ENCODE measurements at regions not wholly inside any gene's neighbourhood (a gene's known extent, or its start where the extent isn't known, plus 50 kb on each side); places are given as distances from the start of the nearest gene placed in this dataset.
"Not testable (repeated sequence)": the region's sequence is repeated elsewhere in the genome, so short reads cannot be mapped to it uniquely, and the experiment has no call there.

DNA sequence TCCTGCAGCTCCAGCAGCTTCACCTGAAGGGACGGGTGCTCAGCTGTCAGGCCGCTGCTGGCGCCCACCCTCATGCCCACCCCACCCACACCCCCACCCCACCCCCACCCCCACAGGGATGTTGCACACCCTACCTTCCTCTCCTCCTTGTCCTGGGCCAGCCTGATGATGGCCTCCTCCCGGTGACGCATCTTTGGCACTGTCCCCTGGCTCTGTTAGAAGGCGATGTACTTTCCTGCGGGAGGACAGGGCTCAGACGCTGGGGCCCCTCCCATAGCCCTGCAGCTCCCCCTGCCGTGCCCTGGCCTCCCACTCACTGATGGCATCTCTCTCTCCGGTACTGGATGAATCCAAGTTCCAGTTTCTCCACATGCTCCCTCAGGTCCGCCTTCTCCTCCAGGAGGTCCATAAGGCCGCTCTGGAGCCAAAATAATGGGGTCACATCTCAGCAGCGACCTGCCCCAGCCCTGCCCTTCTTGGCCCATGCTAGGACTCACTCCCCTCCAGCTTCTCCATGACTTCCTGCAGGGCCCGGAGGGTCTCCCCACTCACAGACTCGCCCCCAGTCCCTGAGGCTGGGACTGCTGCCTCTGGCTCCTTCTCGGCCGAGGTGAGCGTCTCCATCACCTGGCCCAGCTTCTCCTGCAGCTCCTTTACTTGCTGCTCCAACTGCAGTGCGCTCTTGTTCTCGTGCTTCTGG, 55.2 kb downstream of the GOLGA8B start:
- H3K36me3 Mint-ChIP-seq, H3K4me3 Mint-ChIP-seq, H3K9me3 Mint-ChIP-seq, H3K27ac Mint-ChIP-seq, H3K27me3 Mint-ChIP-seq, H3K4me1 Mint-ChIP-seq: not testable (repeated sequence)

DNA sequence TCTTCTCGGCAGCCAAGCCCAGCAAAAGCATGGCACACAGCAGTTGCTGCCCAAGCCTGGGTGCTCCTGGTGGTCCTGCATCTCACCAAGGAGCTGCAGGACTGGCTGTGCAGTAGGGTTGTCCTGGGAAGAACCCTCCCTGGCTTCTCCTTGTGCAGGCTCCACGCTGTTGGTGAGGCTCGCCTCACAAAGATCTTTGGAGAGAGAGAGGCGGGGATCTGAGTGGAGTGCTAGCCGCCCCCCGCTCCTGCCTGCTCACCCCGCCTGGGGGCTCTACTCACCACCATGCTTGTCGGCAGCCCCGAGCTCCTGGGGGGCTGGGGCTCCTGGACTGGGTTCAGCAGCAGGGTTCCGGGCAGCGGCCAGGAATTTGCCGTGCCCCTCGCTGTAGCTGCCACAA, 55.8 kb downstream of the GOLGA8B start:
- not testable (repeated sequence) for H3K36me3 Mint-ChIP-seq, H3K4me3 Mint-ChIP-seq, H3K4me1 Mint-ChIP-seq, H3K27me3 Mint-ChIP-seq, H3K9me3 Mint-ChIP-seq, H3K27ac Mint-ChIP-seq

DNA sequence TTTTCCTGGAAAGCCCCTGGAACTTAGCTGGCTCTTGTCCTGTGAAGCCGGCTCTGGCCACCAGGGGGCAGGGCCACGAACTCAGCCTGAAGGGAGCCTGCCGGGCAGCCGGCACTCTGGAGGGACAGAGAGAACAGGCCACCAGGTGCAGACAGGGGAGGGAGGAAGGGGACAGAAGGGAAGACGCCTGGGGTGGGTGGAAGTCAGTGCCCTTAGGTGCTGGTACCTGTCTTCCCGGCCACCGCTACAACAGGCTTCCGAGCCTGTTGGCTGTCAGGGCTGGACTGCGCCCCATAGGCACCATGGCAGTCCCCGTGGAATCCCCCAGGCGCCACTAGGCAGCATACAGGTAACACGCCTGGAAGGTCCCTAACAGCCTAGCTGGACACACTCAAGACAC, 59.6 kb downstream of the GOLGA8B start:
- H3K4me1 Mint-ChIP-seq, H3K4me3 Mint-ChIP-seq, H3K27ac Mint-ChIP-seq, H3K36me3 Mint-ChIP-seq, H3K9me3 Mint-ChIP-seq, H3K27me3 Mint-ChIP-seq: not testable (repeated sequence)

DNA sequence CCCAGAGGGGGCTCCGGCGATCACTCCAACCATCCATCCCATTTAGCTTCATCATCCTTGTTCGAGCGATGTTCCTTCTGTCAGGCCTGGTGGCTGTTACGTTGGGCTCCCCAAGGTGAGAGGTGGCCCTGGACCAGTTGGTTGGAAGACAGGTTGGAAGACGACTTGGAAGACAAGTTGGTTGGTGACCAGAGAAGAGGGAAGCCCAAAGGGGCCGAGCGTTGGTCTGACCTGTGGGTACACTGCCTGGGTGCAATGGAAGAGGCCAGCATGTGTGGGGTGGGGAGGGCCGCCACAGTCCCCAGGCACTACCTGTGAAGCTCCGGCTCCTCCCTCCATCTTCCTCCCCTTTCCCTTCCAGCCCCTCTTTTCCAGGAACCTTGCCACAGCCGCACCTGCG, 60.9 kb downstream of the GOLGA8B start:
- H3K4me1 Mint-ChIP-seq, H3K9me3 Mint-ChIP-seq, H3K27ac Mint-ChIP-seq, H3K4me3 Mint-ChIP-seq, H3K36me3 Mint-ChIP-seq, H3K27me3 Mint-ChIP-seq: not testable (repeated sequence)

DNA sequence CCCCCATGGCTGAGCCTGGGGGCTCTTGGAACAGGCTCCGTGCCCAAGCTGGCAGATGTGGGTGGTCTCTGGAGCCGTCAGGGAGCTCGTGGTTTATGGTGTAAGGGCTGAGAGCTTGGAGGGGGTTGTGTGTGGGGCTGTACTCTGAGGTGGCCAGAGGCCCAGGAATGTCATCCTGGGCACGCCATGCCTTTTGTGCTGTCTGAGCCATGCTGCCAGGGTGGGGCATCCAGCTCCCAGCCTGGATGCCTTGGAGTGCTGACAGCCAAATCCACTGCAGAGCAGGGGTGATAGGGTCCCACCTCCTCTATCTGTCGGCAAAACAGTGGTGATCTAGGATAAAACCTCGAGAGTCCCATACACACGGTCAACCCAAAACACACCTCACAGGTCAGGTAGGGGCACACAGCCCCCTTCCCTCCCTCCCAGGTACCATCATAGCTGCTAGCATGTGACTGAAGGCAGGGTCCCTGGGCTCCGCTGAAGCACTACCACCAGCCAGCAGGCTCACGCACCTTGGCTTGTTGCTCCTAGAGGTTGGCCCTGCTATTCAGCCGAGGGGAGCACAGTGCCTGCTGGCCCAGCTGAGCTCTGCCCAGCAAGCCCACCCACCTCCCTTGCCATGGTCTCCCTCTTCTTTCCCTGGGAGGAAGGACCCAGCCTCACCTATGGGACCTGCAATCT, 61.5 kb downstream of the GOLGA8B start:
- H3K9me3 Mint-ChIP-seq, H3K36me3 Mint-ChIP-seq, H3K4me1 Mint-ChIP-seq, H3K27me3 Mint-ChIP-seq, H3K4me3 Mint-ChIP-seq, H3K27ac Mint-ChIP-seq: not testable (repeated sequence)

DNA sequence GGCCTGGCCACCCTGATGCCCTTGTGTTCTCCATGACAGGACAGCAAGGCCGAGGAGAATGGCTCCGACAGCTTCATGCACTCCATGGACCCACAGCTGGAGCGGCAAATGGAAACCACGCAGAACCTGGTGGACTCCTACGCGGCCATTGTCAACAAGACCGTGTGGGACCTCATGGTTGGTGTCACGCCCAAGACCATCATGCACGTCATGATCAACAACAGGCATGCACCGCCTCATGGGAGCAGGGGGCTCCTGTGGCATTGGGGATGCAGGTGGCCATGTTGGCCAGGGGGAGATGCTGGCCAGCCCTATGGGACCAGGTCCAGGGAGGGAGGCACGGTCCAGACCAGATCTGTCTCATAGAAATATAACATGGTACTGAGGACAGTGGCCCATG, 62.9 kb downstream of the GOLGA8B start:
- Mint-ChIP-seq H3K27ac (no peak overlapping the region), H3K4me3 (no peak overlapping the region), H3K27me3 (peaks cover 18% of the 10 kb centered on the region), H3K4me1 (no peaks in the 10 kb centered on the region), H3K9me3 (no peaks in the 10 kb centered on the region), H3K36me3 (no peaks in the 10 kb centered on the region)

DNA sequence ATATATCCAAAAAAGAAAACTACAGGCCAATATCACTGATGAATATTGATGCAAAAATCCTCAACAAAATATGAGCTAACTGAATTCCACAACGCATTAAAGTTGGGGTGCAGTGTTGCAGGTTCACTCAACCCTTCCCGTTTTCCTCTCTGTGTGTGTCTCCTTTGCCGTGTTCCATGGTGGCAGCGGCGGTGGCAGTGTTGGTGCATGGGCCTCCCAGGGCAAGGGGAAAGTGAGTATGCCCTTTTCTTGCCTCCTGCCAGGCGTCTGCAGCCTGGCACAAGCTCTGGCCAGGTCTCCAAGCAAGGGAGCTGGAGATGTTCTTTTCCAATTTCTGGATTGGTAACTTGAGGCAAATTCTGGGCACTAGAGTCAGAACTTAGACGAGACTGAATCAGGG, 63.4 kb downstream of the GOLGA8B start:
- not testable (repeated sequence) for H3K4me1 Mint-ChIP-seq, H3K4me3 Mint-ChIP-seq, H3K27ac Mint-ChIP-seq, H3K9me3 Mint-ChIP-seq, H3K36me3 Mint-ChIP-seq
- peaks cover 22% of the 10 kb centered on the region for H3K27me3 Mint-ChIP-seq

DNA sequence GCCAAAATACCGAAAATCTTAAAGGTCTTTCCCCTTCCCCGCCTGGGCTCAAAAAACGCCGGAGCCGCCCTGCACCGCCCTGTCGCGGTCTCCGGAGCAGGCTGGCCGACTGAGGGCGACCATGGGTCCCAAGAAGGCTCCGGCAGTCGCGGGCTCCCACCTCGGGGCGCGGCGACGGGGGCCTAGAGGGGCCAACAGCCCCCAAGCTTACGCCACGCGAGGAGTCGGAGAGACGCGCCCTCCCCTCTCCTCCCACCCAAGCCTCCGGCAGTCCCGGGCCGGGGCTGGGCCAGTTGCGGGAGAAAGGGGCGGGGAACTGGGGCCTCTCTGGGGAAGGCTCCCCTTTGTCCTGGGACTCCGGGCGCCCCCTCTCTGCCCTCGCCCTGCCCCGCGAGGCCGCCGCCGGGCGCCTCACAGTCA, 69.2 kb downstream of the GOLGA8B start:
- Mint-ChIP-seq H3K27me3 (peaks cover 43% of the 10 kb centered on the region), H3K27ac (no peak overlapping the region), H3K36me3 (no peaks in the 10 kb centered on the region)

DNA sequence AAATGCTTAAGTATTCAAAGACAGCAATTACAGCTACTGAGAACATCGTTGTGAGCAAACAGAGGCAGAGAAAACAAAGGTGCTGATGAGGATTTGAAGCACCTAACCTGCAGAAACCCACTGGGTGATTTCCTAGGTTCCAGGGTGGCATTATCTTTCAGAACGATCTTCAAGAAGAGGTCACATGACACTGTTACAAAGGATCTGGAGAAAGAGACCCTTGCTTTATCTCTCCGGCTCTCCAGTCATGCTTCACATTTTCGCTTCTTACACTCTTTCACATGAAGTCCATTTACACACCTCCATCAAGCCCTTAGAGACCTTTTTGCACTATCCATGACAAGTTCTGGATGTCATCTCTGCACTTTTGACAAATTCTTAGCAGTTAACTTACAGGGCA, 70.8 kb downstream of the GOLGA8B start:
- H3K9me3 Mint-ChIP-seq: no peaks in the 10 kb centered on the region
- H3K27ac Mint-ChIP-seq: no peak overlapping the region
- H3K27me3 Mint-ChIP-seq: peaks cover 43% of the 10 kb centered on the region
- no peaks in the 10 kb centered on the region for H3K36me3 Mint-ChIP-seq
- H3K4me1 Mint-ChIP-seq: peaks cover 11% of the 10 kb centered on the region
- H3K4me3 Mint-ChIP-seq: no peak overlapping the region

More for the DNA sequence above, 69.2 kb downstream of the GOLGA8B start:
- peak overlapping the region; percentile 77 for H3K4me3 Mint-ChIP-seq
- H3K9me3 Mint-ChIP-seq: no peaks in the 10 kb centered on the region
- peaks cover 11% of the 10 kb centered on the region for H3K4me1 Mint-ChIP-seq

DNA sequence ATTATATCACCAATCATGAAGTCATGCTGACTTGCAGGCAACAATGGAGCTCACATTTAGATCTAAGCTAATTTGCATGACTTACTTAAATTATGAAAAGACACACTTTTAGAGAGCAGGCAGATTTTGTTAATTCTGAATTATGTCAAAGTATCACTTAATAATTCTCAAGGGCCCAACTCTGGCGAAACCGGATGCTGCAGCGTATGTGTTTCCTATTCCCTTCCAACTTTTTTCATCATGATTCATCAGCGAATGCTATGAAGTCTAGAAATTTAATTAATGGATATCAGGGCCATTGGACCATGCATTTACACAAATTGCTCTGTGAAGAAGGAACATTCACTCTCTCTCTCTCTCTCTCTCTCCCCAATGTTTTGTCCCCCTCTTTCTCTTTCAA, 63.5 kb upstream of the GOLGA8A start:
- H3K4me1 Mint-ChIP-seq: peaks cover 4% of the 10 kb centered on the region
- no peak overlapping the region for H3K4me3 Mint-ChIP-seq
- no peaks in the 10 kb centered on the region for H3K36me3 Mint-ChIP-seq
- peaks cover 41% of the 10 kb centered on the region for H3K27me3 Mint-ChIP-seq
- no peaks in the 10 kb centered on the region for H3K9me3 Mint-ChIP-seq
- no peak overlapping the region for H3K27ac Mint-ChIP-seq

DNA sequence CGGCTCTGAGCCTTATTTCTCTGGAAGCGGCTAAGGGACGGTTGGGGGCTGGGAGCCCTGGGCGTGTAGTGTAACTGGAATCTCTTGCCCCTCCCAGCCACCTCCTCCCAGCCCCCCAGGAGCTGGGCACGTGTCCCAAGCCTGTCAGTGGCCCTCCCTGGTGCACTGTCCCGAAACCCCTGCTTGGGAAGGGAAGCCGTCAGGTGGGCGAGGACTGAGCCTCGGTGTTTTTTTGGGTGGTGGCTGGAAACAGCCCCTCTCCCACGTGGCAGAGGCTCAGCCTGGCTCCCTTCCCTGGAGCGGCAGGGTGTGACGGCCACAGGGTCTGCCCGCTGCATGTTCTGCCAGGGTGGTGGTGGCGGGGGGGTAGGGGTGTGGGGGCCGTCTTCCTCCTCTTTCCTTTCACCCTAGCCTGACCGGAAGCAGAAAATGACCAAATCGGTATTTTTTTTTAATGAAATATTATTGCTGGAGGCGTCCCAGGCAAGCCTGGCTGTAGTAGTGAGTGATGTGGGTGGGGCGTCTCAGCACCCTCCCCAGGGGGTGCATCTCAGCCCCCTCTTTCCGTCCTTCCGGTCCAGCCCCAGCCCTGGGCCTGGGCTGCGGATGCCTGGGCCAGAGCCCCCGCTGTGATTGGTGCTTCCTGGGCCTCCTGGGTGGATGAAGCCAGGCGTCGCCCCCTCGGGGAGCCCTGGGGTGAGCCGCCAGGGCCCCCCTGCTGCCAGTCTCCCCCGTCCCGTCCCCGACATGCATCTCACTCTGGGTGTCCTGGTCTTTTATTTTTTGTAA, 58.8 kb upstream of the GOLGA8A start:
- Mint-ChIP-seq H3K27me3 (peaks cover 50% of the 10 kb centered on the region), H3K4me1 (peaks cover 15% of the 10 kb centered on the region), H3K4me3 (no peak overlapping the region), H3K36me3 (no peaks in the 10 kb centered on the region), H3K27ac (no peak overlapping the region), H3K9me3 (peaks cover 4% of the 10 kb centered on the region)

DNA sequence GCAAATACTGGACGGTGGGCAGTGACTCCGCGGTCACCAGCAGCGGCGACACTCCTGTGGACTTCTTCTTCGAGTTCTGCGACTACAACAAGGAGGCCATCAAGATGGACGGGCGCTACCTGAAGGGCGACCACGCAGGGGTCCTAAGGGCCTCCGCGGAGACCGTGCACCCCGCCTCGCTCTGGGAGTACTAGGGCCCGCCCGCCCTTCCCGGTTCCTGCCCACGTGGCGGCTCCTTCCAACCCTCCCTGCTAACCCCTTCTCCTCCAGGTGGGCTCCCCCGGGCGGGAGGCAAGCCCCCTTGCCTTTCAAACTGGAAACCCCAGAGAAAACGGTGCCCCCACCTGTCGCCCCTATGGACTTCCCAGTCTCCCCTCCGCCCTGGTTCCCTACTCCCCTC, 58.1 kb upstream of the GOLGA8A start:
- not testable (repeated sequence) for H3K4me3 Mint-ChIP-seq, H3K9me3 Mint-ChIP-seq, H3K27ac Mint-ChIP-seq, H3K36me3 Mint-ChIP-seq
- Mint-ChIP-seq H3K4me1 (peaks cover 15% of the 10 kb centered on the region), H3K27me3 (peaks cover 54% of the 10 kb centered on the region)

DNA sequence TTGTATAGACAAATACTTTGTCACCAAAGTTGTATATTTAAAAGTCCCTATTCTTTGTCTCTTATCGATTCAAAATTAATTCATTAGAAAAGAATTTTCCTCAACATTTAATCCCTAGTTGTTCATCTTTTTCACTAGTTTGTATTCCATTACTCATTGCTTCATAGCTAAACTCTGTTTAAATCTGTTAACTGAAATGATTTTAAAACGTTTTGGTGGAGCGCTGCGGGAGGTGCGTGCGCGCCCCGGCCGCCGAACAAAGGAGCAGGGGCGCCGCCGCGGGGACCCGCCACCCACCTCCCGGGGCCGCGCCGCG, 56.4 kb upstream of the GOLGA8A start:
- Mint-ChIP-seq H3K36me3 (peaks cover 2% of the 10 kb centered on the region), H3K9me3 (peaks cover 5% of the 10 kb centered on the region), H3K4me3 (no peak overlapping the region), H3K27me3 (peaks cover 53% of the 10 kb centered on the region), H3K27ac (no peak overlapping the region), H3K4me1 (peaks cover 15% of the 10 kb centered on the region)

DNA sequence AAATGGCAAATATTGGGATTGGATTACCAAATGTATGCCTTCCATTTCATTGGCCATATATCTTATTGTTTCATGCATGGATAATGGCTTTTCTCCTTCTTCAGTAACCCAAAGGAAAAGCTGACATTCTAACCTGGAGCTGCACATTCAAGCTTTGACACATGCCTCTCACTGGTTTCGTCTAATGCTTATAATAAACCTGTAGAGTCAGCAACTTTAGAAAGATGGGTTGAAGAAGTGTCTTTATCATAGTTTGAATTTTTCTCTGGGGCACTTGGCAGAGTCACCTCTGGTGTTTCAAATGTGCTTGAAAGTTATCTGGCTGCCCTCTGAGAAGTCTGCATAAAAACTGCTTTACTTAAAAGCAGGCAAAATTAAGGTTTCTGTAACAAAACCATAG, 55.4 kb upstream of the GOLGA8A start:
- H3K27me3 Mint-ChIP-seq: peaks cover 59% of the 10 kb centered on the region

DNA sequence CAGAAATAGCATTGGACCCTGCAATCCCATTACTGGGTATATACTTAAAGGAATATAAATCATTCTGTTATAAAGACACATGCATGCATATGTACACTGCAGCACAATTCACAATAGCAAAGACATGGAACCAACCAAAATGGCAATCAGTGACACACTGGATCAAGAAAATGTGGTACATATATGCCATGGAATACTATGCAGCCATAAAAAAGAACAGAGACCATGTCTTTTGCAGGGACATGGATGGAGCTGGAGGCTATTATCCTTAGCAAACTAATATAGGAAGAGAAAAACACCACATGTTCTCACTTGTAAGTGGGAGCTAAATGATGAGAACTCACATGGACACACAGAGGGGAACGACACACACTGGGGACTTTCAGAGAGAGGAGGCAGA, 53.9 kb upstream of the GOLGA8A start:
- not testable (repeated sequence) for H3K27ac Mint-ChIP-seq, H3K4me3 Mint-ChIP-seq, H3K9me3 Mint-ChIP-seq, H3K36me3 Mint-ChIP-seq
- Mint-ChIP-seq H3K4me1 (peaks cover 11% of the 10 kb centered on the region), H3K27me3 (peaks cover 57% of the 10 kb centered on the region)

More for the DNA sequence above, 55.4 kb upstream of the GOLGA8A start:
- Mint-ChIP-seq H3K27ac (no peak overlapping the region), H3K36me3 (peaks cover 2% of the 10 kb centered on the region), H3K4me1 (peaks cover 15% of the 10 kb centered on the region), H3K9me3 (peaks cover 5% of the 10 kb centered on the region), H3K4me3 (no peak overlapping the region)

DNA sequence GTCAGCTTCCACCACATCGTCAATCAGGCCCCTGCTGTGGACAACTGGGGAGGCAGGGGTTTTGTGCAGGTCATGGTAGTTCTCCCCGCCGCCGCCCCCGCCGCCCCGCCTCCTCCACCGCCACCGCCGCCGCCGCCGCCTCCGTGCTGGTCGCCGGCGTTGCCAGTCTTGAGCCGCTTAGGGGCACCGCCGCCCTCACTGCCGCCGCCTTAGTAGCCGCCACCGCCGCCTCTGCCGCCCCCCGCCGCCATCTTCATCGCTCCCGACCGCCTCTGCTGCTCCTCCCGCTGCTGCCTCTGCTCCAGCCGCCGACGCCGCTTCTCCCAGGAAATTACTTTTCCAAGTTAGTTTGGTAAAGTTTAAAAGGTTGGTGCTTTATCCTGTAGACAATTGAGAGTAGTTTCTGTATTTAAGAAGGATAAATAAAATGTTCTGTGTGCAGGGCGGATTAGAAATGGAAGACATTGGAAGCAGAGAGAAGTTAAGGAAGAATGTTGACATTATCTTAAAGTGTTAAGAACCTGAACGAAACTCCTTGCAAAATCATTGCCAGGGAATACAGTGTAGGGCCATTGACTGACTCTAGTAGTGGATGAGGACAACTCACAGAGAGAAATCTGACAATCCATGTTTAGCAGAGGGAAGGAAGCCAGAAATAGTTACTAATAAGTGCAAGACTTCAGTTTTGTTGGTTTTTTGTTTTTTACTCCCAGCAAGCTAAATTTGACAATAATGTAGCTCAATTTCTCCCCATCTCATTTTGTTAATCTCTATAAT, 53.0 kb upstream of the GOLGA8A start:
- Mint-ChIP-seq H3K4me3 (no peak overlapping the region), H3K9me3 (peaks cover 5% of the 10 kb centered on the region), H3K36me3 (peaks cover 2% of the 10 kb centered on the region), H3K27ac (no peak overlapping the region), H3K27me3 (peaks cover 57% of the 10 kb centered on the region), H3K4me1 (peaks cover 10% of the 10 kb centered on the region)

Data from activated naive CD4-positive, alpha-beta T cell treated with anti-CD3 and anti-CD28 coated beads, Interleukin-2, amount 50 U/mL, for 24 hours (primary cell).